HEK293 (cell line): ENCODE measurements at regions not wholly inside any gene's neighbourhood (a gene's known extent, or its start where the extent isn't known, plus 50 kb on each side); places are given as distances from the start of the nearest gene placed in this dataset.

Source experiments
- AEBP2 ChIP-seq: fragments of 450-650 bp; formaldehyde crosslinking; IDR thresholded peaks from 2 replicates; pipeline ENCODE4 v1.5.1; 2016; ENCODE audit warnings: missing biosample characterization, missing genetic modification characterization, borderline replicate concordance
- PRDM2 ChIP-seq: fragments of 450-650 bp; formaldehyde crosslinking; IDR thresholded peaks from 2 replicates; pipeline ENCODE4 v1.5.1; 2016; ENCODE audit warnings: missing biosample characterization, missing genetic modification characterization, borderline replicate concordance
- SCRT1 ChIP-seq: fragments of 450-650 bp; formaldehyde crosslinking; IDR thresholded peaks from 2 replicates; pipeline ENCODE4 v1.5.1; 2016; ENCODE audit warnings: missing biosample characterization, missing genetic modification characterization, borderline replicate concordance
- ZBTB10 ChIP-seq: fragments of 450-650 bp; formaldehyde crosslinking; IDR thresholded peaks from 2 replicates; pipeline ENCODE4 v1.5.1; 2016; ENCODE audit warnings: missing biosample characterization, missing genetic modification characterization
- ZBTB44 ChIP-seq: fragments of 450-650 bp; IDR thresholded peaks from 2 replicates; pipeline ENCODE4 v1.5.1; 2018; ENCODE audit warnings: missing biosample characterization, mild to moderate bottlenecking, missing genetic modification characterization
- ZBTB48 ChIP-seq: fragments of 450-650 bp; formaldehyde crosslinking; IDR thresholded peaks from 2 replicates; pipeline ENCODE4 v1.5.1; 2016; ENCODE audit warnings: missing biosample characterization, missing genetic modification characterization
- ZBTB6 ChIP-seq: fragments of 450-650 bp; formaldehyde crosslinking; IDR thresholded peaks from 2 replicates; pipeline ENCODE4 v1.5.1; 2017; ENCODE audit warnings: missing biosample characterization, missing genetic modification characterization
- ZNF324 ChIP-seq: fragments of 450-650 bp; formaldehyde crosslinking; IDR thresholded peaks from 2 replicates; pipeline ENCODE4 v1.5.1; 2016; ENCODE audit warnings: missing biosample characterization, missing genetic modification characterization
- ZNF426 ChIP-seq: fragments of 450-650 bp; formaldehyde crosslinking; IDR thresholded peaks from 2 replicates; pipeline ENCODE4 v1.5.1; 2017; ENCODE audit warnings: missing biosample characterization, missing genetic modification characterization, mild to moderate bottlenecking, inconsistent platforms, moderate library complexity
- ZNF449 ChIP-seq: fragments of 450-650 bp; formaldehyde crosslinking; IDR thresholded peaks from 2 replicates; pipeline ENCODE4 v1.5.1; 2017; ENCODE audit warnings: missing biosample characterization, mild to moderate bottlenecking, missing genetic modification characterization, moderate library complexity
- ZNF488 ChIP-seq: fragments of 450-650 bp; formaldehyde crosslinking; IDR thresholded peaks from 2 replicates; pipeline ENCODE4 v1.5.1; 2016; ENCODE audit warnings: missing biosample characterization, missing genetic modification characterization
- ZNF514 ChIP-seq: fragments of 450-650 bp; formaldehyde crosslinking; IDR thresholded peaks from 2 replicates; pipeline ENCODE4 v1.5.1; 2016; ENCODE audit warnings: missing biosample characterization, missing genetic modification characterization
- ZNF521 ChIP-seq: fragments of 450-650 bp; formaldehyde crosslinking; IDR thresholded peaks from 2 replicates; pipeline ENCODE4 v1.5.1; 2017; ENCODE audit warnings: missing biosample characterization, mild to moderate bottlenecking, missing genetic modification characterization
- ZNF530 ChIP-seq: fragments of 450-650 bp; formaldehyde crosslinking; IDR thresholded peaks from 2 replicates; pipeline ENCODE4 v1.5.1; 2016; ENCODE audit warnings: low read depth, missing biosample characterization, missing genetic modification characterization

- TF ChIP-seq ZBTB6 (no peak), AEBP2 (tag by site-specific recombination) (no peak), SCRT1 (no peak), ZNF324 (tag by site-specific recombination) (no peak), ZNF530 (no peak), ZNF426 (tag by site-specific recombination) (no peak), ZNF488 (tag by site-specific recombination) (no peak), ZBTB48 (no peak), ZNF521 (no peak), ZNF514 (no peak), ZBTB10 (no peak), PRDM2 (tag by site-specific recombination) (no peak), ZBTB44 (no peak), ZNF449 (tag by site-specific recombination) (no peak)
Measured at GRCh38 chr5:15446552-15446951, 53.4 kb upstream of the FBXL7 start (continued).
